Type B pancreatic cell (in vitro differentiated cells): ENCODE measurements at regions not wholly inside any gene's neighbourhood (a gene's known extent, or its start where the extent isn't known, plus 50 kb on each side); places are given as distances from the start of the nearest gene placed in this dataset.

Experiments
- DNase-seq: peaks from one replicate; pipeline ENCODE4 v3.0.0; 2021; ENCODE audit warnings: mixed read lengths; ENCODE audit not compliant: unreplicated experiment; ENCODE audit errors: extremely low spot score
- H3K27ac Mint-ChIP-seq: 2 replicates; pipeline ENCODE4 v1.8.0; 2021; ENCODE audit warnings: mild to moderate bottlenecking, mixed read lengths
- H3K27me3 Mint-ChIP-seq: 2 replicates; pipeline ENCODE4 v1.8.0; 2021; ENCODE audit warnings: mixed read lengths
- H3K36me3 Mint-ChIP-seq: 2 replicates; pipeline ENCODE4 v1.8.0; 2021; ENCODE audit warnings: mixed read lengths
- H3K4me1 Mint-ChIP-seq: one replicate; pipeline ENCODE4 v1.8.0; 2021; ENCODE audit warnings: mixed read lengths; ENCODE audit not compliant: unreplicated experiment
- H3K4me3 Mint-ChIP-seq: 2 replicates; pipeline ENCODE4 v1.8.0; 2021; ENCODE audit warnings: mild to moderate bottlenecking, mixed read lengths
- H3K9me3 Mint-ChIP-seq: 2 replicates; pipeline ENCODE4 v1.8.0; 2021; ENCODE audit warnings: mixed read lengths
- CTCF ChIP-seq: fragments of 200-600 bp; sonication (generic); conservative IDR thresholded peaks from 2 replicates; pipeline ENCODE4 v1.5.0; 2021; ENCODE audit warnings: antibody characterized with exemption, mild to moderate bottlenecking

- Mint-ChIP-seq H3K4me3 (no peak overlapping the region), H3K36me3 (no peaks in the 10 kb centered on the region), H3K27ac (no peak overlapping the region), H3K9me3 (no peaks in the 10 kb centered on the region), H3K27me3 (peaks cover 13% of the 10 kb centered on the region), H3K4me1 (no peaks in the 10 kb centered on the region)
- no peak for DNase-seq
- no peak for TF ChIP-seq CTCF
These were observed 476.5 kb downstream of the TCERG1L start for GRCh38 chr10:130835068-130835467.

- Mint-ChIP-seq H3K4me3 (no peak overlapping the region), H3K9me3 (no peaks in the 10 kb centered on the region), H3K27ac (no peak overlapping the region), H3K27me3 (peaks cover 13% of the 10 kb centered on the region), H3K4me1 (no peaks in the 10 kb centered on the region), H3K36me3 (no peaks in the 10 kb centered on the region)
- no peak for TF ChIP-seq CTCF
- no peak for DNase-seq
These were observed 475.2 kb downstream of the TCERG1L start for GRCh38 chr10:130836344-130836743.

GRCh38 chr10:130843051-130843653, 468.4 kb downstream of the TCERG1L start:
- no peaks in the 10 kb centered on the region for H3K9me3 Mint-ChIP-seq
- peaks cover 45% of the 10 kb centered on the region for H3K27me3 Mint-ChIP-seq
- no peak overlapping the region for H3K27ac Mint-ChIP-seq
- H3K4me3 Mint-ChIP-seq, result no peak overlapping the region
- no peaks in the 10 kb centered on the region for H3K36me3 Mint-ChIP-seq
- no peak for DNase-seq
- H3K4me1 Mint-ChIP-seq, result no peaks in the 10 kb centered on the region
- TF ChIP-seq CTCF, result no peak

- no peaks in the 10 kb centered on the region for H3K4me1 Mint-ChIP-seq
- H3K4me3 Mint-ChIP-seq, result no peak overlapping the region
- H3K9me3 Mint-ChIP-seq, result no peaks in the 10 kb centered on the region
- no peak for TF ChIP-seq CTCF
- peaks cover 40% of the 10 kb centered on the region for H3K27me3 Mint-ChIP-seq
- DNase-seq, result no peak
- no peaks in the 10 kb centered on the region for H3K36me3 Mint-ChIP-seq
- no peak overlapping the region for H3K27ac Mint-ChIP-seq
These were observed 467.2 kb downstream of the TCERG1L start for GRCh38 chr10:130844310-130844709.

- Mint-ChIP-seq H3K36me3 (no peaks in the 10 kb centered on the region), H3K4me3 (no peak overlapping the region), H3K27me3 (peaks cover 25% of the 10 kb centered on the region), H3K27ac (no peak overlapping the region), H3K9me3 (no peaks in the 10 kb centered on the region), H3K4me1 (no peaks in the 10 kb centered on the region)
- no peak for TF ChIP-seq CTCF
- DNase-seq, result no peak
These were observed 464.4 kb downstream of the TCERG1L start for GRCh38 chr10:130847170-130847569.

- Mint-ChIP-seq H3K4me3 (no peak overlapping the region), H3K27ac (no peak overlapping the region), H3K36me3 (no peaks in the 10 kb centered on the region), H3K4me1 (no peaks in the 10 kb centered on the region), H3K9me3 (peaks cover 7% of the 10 kb centered on the region), H3K27me3 (peaks cover 13% of the 10 kb centered on the region)
- no peak for TF ChIP-seq CTCF
- no peak for DNase-seq
These were observed 462.7 kb downstream of the TCERG1L start for GRCh38 chr10:130848855-130849254.
